Frontal cortex (tissue), 3 donors: ENCODE measurements at regions not wholly inside any gene's neighbourhood (a gene's known extent, or its start where the extent isn't known, plus 50 kb on each side); places are given as distances from the start of the nearest gene placed in this dataset.
A peak's percentile ranks its signal among the peaks of the same experiment; 100 is the strongest.
"Not testable (repeated sequence)": the region's sequence is repeated elsewhere in the genome, so short reads cannot be mapped to it uniquely, and the experiment has no call there.

Experiments
- DNase-seq, 2 donors: peaks; one replicate each; pipeline ENCODE4 v3.0.0; 2012; ENCODE audit warnings: low spot score in 2 of 2
- FAIRE-seq: peaks from 2 replicates; lab custom pipeline; 2012; peaks lifted over from hg19 to GRCh38; lab: Jason Lieb, UNC
- donor health status: control.
- donor health status: control.
- donor health status: control.

DNA sequence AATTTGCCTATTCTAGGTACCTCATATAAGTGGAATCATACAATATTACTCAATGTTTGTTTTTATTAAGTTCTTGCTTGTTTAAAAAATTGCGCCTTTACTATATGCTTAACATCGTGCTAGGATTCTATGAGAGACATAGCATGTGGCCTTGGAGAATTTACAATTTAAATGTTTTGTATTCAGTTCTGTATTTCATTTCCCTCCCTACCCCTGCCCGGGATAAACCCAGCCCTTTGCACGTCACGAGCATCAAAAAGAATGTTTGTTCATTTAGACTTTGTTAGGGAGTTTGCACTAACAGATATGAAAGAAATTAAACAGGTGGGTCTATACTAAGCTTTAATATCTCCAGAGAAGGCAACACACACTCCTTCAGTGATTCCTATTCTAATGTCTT lies 75.7 kb downstream of the C18orf54 start:
- FAIRE-seq (no peak), DNase-seq (no peak)

DNA sequence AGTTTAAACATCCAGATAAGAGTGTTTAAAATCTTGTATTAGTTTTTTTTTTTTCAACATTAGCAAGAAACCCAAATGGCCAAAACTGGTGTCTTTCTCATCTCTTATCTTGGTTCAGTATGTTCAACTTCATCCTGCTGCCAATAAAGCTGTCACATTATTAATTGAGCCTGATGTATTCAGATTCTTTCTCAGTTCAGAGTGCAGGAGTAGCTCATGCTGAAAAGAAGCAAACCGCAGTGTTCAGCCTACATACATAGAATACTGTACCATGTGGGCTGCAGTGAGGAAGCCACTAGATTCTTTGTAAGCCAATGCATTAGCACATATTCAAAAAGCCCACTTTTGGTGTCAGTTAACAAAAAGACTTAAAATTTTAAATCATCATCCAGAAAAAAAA lies 76.2 kb downstream of the C18orf54 start:
- DNase-seq, result no peak

DNA sequence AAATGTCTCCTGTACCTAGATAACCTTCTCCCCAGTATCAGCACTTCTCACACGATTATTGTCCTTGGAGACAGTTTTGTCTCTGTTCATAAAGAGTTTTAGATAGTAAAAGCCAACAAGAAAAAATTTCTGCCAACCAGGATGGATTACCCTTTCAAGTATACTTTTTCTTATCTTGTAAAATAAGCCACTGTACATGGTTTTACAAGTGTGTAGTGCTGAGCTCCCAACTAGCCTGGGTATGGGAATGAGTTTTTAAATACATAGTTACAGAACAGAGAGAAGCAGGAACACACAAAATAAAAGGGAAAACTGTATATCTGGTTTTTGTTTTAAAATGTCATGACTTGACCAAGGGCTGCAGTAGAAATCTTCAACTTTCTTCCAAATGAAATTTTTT lies 76.7 kb downstream of the C18orf54 start:
- no peak for DNase-seq
- FAIRE-seq, result no peak

More for the DNA sequence above, 76.2 kb downstream of the C18orf54 start:
- no peak for FAIRE-seq

DNA sequence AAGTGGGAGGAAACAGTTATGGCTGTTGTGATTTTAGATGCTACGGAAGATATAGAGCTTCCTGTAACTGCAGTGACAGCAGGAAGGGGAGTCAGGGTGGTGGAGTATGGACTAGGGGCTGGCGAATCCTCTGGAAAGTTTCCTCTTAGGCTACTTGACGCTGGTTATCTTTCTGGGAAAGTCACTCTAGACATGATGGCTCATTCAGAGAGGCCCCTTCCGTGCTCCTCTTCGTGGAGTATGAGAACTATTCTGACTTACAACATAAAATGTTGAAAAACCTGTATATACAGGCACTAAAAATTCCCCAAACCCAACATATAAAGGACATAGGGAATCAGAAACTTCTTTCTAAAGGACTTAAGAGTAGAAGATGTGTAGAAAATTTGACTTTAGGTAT lies 78.8 kb downstream of the C18orf54 start:
- no peak for FAIRE-seq
- DNase-seq, result no peak

DNA sequence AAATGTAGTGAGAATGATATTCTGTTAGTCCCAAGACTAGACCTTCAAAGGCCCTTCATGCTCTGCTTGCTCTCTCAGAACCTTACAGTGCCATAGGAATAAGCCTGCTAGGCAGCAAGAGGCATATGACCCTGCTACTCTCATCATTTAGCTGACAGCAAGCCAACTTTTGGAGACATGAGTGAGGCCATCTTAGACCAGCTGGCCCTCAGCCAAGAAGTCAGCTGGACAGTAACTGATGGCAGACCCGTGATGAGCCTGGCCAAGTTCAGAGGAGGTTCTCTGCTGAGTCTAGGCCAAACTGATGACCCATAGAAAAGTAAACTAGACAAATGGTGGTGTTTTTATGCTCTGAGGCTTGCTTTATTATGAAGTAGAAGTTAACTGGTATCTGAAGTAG lies 82.6 kb downstream of the C18orf54 start:
- FAIRE-seq (no peak), DNase-seq (no peak)

DNA sequence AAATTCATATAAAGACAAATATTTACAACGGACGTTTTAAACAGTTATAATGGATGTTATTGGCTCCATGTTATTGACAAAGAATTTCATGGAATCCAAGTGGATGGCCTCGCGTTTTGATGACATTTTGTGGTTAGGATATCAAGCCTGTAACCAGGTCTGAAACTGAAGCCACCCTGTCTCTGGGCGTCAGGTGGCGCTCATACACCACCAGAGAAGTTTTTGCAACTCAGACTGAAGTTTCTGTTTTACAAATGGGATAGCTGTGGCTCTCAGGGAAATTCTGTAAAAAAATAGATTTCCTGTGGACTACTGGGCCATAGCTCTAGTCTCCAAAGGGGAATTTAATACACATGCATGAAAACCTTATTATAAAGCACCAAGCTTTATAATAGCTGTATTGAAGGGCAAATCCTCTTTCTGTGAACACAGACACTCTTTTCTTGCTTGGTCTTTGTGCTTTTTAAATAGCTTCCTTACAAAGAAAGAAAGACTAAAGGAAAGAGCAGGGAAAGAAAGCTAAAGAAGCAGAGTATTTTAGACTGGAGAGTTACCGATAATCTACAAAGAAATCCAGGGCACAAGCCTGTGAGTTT lies 86.7 kb downstream of the C18orf54 start:
- no peak for FAIRE-seq

DNA sequence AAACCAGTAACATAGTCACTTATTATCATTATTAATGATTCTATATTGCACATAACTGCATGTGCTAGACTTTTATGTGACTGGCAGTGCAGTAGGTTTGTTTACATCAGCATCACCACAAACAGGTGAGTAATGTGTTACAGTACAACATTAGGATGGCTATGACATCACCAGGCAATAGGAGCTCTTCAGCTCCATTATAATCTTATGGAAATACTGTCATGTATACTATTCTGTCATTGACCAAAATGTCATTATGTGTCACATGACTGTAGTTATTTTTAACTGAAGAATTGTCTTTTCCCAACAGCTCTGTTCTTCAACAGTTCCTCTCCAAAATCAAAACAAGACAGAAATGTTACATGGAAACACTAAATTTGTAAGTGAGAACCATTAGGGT lies 96.3 kb downstream of the C18orf54 start:
- DNase-seq, result no peak
- FAIRE-seq, result no peak

More for the DNA sequence above, 86.7 kb downstream of the C18orf54 start:
- DNase-seq, result peak in 1 of 2 donors; percentile 12

DNA sequence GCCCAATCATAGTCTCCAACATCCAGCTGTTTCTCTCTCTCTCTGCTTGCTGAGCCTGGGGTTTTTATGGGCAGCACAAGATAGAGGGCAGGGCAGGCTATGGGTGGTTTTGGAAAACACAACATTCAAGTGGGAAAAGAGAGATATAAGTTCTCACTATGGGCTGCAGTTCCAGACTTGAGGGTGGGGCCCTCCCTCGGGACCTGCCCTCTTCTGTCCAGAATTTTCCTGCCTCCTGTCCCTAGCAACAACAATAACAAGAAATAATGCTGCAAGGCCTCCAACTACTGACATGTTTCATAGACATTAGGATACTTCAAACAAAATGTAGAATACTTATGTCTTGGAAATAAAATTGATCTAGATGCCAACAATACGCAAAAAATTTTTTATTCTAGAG lies 107.8 kb downstream of the C18orf54 start:
- no peak for FAIRE-seq
- DNase-seq, result no peak

DNA sequence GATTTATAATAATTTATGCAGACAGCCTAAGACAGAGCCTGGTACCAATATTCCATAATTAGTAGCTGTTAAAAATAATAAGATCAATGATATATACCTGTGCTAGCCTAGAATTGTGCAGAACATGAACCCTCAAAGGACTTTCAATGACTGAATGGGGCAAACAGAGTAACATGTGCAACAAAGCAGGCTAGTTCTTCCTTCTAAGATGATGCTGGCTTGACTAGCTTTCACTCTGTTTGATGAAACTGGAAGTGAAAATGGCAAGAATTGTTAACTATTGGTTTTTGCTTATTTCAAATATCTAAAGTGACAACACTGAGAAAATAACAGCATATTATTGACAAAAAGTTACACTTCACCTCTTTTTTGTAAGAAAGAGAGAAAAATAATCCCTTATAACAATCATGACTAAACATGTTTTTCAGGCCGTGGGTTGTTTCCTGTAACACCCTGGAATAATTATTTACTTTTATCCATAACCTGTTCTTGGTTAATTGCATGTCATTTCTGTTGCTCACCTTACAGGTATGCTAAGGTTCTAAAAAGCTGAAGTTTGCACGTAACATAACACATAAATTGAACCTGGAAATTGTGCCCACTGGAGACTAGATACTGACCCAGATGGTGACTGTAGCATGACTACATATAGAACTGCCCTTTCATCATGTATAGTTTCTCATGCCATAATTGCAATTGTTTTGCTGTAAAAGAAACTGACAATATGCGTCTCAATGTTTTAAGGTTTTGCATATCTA lies 108.7 kb downstream of the C18orf54 start:
- FAIRE-seq, result no peak

DNA sequence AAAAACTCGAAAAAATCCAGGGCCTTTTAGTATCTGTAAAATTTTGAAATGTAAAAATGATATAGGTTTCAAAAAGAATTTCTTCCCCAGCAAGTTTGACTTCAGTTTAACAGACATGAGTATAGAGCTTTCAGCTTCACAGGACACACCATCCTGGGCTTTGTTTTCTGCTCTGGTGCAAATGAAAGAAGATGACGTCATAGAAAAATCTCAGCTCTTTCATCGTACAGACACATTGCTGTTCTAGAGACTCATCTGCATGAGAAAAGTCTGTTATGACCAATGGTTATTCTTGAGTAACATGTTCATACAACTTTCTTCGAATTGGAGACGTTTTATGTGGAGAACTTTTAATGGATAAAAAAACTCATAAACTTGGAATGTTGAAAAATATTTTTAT lies 111.7 kb upstream of the DYNAP start:
- no peak for FAIRE-seq
- no peak for DNase-seq

More for the DNA sequence above, 108.7 kb downstream of the C18orf54 start:
- DNase-seq, result no peak

DNA sequence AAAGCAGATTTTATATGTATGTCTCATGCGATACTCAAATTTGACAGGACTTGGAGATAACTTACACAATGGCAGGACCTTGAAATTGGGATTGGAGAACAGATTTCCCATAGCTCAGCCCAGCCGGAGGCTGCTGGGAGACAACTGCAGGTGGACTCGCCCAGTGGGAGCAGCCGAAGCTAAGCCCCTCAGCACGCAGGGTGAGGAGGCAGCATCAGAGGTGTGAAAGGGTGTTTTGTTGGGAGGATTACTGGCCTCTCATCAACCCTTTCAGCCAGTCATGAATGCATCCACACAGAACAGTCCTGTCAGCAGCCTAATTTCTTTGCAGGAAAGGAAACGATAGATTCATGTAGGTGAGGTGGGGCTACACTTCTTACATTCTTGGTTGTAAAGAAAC lies 110.4 kb upstream of the DYNAP start:
- FAIRE-seq (no peak), DNase-seq (no peak)

DNA sequence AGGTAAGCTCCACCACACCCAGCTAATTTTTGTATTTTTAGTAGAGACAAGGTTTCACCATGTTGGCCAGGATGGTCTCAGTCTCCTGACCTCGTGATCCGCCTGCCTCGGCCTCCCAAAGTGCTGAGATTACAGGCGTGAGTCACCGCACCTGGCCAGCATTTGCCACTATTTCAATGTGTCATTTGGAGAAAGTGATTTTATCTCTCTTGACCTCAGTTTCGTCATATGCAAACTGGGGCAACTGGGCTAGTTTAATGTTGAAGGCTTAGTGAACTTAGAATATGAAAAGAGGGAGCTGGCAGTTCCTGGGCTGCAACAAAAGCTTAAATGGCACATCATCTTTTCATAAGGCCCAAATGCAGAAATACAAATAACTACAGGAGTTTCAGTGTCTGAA lies 88.6 kb upstream of the DYNAP start:
- not testable (repeated sequence) for FAIRE-seq, DNase-seq

DNA sequence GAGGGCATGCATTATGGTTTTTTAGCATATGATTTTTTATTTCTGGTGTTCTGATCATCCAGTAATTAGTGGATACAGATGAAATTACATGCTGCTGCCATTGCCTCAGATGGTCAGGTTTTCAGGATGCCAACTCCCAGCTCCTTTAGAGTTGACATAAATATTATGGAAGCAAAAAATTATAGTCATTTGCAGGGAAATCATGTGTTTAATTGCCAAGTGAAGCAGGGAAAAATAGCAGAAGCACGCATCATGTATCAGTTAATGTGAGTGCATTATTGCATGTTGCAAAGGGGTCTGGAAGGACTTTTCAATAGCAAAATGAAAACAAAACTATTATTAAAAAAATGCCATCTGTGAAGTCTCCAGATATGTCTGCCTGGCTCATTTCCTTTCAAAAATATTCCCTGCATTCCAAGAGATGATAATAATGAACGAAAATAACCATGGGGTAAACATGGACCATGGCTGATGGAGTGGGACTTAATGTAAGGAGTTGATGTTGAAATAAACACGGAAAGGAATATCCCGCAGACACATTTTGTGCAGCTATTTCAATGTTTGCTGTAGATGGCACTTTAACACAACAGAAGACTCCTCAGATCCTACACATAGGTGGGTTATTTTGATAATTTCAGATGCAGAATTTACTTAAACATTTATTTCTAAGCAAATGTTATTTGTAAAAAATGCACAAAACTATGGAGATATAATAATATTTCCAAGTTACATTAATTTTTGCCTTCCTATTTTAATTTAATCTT lies 87.7 kb upstream of the DYNAP start:
- FAIRE-seq (no peak), DNase-seq (no peak)

DNA sequence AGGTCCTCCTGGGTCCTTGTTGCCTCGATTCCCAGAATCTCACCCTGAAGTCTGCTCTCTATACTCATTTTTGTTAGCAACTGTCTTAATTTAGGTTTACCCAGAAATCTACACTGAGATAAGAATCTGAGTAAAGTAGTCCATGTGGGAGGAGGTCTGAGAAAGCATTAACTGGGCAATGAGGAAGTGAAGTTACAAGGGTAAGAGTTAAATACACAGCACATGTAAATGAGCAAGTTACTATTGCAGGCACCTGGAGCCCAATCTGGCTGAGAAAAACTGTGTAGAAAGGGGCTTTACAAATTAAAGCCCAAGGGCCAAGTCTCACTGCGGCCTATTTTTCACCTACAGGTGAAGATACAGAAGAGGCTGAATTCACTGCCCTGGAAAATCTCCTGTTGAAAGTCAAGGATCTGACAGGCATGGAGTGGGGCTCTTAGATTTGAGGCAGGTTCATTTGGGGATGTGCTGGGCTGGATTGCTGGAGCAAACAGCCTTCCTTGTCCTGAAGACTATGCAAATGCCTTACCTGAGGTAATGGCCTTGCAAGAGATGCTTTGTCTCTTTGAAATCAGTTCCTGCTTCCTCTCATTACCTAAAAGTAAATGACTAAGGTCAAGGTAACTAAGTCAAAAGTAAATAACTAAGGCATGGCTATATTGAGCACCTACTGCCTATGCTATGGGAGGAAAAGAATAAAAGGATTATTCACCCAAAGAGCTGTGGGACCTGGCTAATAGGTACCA lies 84.4 kb upstream of the DYNAP start:
- FAIRE-seq, result no peak
- DNase-seq, result no peak

DNA sequence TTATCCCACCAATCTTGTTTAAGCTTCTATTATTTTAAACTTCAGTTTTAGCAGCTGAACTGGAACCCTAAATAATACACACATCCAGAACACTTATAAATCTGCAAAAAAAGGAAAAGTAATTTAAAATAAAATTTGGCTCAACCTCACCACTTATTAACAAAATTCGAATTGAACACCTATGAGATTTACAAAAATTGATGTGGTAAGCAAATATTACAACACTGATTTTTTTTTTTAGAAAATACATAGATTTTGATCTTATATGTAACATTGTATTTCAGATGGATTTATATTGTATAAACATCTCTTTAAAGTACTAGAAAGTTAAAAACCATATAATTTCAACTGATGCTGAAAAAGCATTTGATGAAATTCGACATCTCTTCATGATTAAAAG lies 81.3 kb upstream of the DYNAP start:
- no peak for DNase-seq

DNA sequence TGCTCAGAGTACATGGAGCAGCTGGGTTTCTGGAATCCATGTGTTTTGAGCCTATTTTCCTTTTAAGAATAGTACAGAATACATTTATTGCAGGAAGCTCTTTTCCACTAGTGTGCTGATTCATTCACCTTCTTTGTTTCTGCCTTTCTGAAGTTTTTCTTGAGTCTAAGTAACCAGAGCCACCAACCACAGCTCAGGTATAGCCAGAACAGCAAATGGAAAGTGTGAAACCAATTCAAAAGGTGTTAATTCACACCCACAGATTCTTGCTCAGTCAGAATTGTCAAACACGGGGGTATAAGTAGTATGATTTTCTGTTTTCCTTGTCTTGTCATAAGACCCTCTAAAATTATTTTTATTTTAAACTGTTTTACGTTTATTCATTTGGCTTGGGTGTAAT lies 75.9 kb upstream of the DYNAP start:
- FAIRE-seq (no peak), DNase-seq (no peak)

More for the DNA sequence above, 81.3 kb upstream of the DYNAP start:
- FAIRE-seq, result peak; percentile 33

DNA sequence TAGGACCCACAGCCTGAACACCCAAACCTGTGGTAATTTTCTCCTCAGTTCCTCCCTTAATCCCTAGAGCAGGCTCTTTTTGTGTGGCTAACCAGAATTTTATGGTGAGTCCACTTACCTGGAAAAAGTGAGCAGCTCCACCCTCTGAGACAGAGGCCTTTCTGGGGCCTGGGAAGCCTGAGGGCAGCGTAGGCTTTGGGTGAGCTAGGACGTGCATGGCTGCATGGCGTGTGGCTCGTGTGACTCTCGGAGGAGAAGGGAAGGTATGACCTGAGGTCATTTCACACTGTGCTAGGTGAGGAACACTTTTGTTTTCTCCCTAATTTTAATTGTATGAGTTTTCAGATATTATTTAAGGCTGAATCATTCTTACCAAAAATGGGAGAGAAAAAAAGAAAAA lies 73.5 kb upstream of the DYNAP start:
- DNase-seq, result no peak

DNA sequence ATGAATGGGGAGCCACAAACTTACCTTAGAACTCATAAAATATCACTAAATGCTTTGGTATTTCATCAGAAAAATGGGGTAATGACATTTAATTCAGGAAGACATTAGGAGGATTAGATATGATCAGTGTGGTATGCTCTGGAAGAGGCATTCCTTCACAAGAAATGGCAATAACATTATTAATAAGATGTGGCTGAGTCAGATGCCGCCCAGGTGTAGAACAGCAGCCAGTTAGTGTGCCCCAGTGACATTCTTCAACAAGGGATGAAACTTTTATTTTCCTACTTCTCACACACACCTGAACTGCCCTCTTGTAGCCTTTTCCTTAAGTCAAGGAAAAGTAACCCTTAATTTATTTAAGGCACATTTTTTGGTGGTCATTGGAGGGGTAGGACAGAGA lies 69.2 kb upstream of the DYNAP start:
- no peak for DNase-seq
- FAIRE-seq, result no peak

More for the DNA sequence above, 73.5 kb upstream of the DYNAP start:
- FAIRE-seq, result no peak

DNA sequence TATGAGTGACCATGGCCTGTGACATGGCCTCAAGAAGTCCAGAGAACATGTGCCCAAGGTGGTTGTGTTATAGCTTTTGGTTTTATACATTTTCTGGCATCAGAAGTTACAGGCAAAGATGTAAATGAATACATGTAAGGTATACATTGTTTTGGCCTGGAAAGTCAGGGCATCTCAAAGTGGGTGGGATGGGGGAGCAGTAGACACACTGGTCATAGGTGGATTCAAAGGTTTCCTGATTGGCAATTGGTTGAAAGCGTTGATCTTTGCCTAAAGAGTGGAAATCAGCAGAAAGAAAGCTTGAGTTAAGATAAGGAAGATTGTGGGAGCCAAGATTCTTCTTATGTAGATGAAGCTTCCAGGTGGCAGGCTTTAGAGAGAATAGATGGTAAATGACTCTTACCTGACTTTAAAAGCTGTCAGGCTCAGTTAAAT lies 62.1 kb upstream of the DYNAP start:
- FAIRE-seq (no peak), DNase-seq (no peak)

DNA sequence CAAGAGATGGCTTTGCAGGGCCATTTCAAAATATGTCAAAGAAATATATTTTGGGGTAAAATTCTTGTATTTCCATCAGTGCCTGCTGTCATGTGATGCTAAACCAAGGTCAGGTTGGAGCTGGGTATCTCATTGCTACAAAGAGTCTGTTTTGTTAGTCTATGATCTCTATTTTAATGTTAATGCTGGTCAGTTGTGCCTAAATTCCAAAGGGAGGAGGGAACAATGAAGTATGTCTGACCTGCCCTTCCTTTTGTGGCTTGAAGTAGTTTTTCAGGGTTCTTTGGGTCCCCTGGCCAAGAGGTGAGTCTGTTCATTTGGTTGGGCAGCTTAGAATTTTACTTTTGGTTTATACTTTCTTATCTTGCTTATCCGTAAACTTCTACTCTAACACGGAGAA lies 61.6 kb upstream of the DYNAP start:
- FAIRE-seq, result no peak
- DNase-seq, result no peak
